Mesendoderm (in vitro differentiated cells): ENCODE measurements at regions not wholly inside any gene's neighbourhood (a gene's known extent, or its start where the extent isn't known, plus 50 kb on each side); places are given as distances from the start of the nearest gene placed in this dataset.
A peak's percentile ranks its signal among the peaks of the same experiment; 100 is the strongest.
"Not testable (repeated sequence)": the region's sequence is repeated elsewhere in the genome, so short reads cannot be mapped to it uniquely, and the experiment has no call there.

ENCODE experiments used
- DNase-seq: peaks from one replicate; pipeline ENCODE4 v3.0.0; 2013
- H2AK5ac ChIP-seq: 2 replicates; pipeline ENCODE4 v1.6.1; 2013; ENCODE audit warnings: low read length, inconsistent platforms
- H2BK120ac ChIP-seq: 2 replicates; pipeline ENCODE4 v1.6.1; 2013; ENCODE audit warnings: low read depth, mild to moderate bottlenecking, low read length, moderate library complexity, mixed read lengths
- H2BK15ac ChIP-seq: replicated peaks from 2 replicates; pipeline ENCODE4 v1.6.1; 2013; ENCODE audit warnings: low read depth, mild to moderate bottlenecking, moderate library complexity
- H2BK5ac ChIP-seq: 2 replicates; pipeline ENCODE4 v1.6.1; 2013; ENCODE audit warnings: low read length, inconsistent platforms
- H3K18ac ChIP-seq: 2 replicates; pipeline ENCODE4 v1.6.1; 2013; ENCODE audit warnings: mild to moderate bottlenecking, low read length, mixed read lengths
- H3K23ac ChIP-seq: one replicate; pipeline ENCODE4 v1.6.1; 2013; ENCODE audit warnings: low read length
- H3K27ac ChIP-seq: 2 replicates; pipeline ENCODE4 v1.5.1; 2013; ENCODE audit warnings: low read depth, mild to moderate bottlenecking, inconsistent platforms, low read length, moderate library complexity
- H3K27me3 ChIP-seq: 2 replicates; pipeline ENCODE4 v1.6.1; 2013; ENCODE audit warnings: low read length, control low read depth, mild to moderate bottlenecking, inconsistent platforms; ENCODE audit not compliant: insufficient read depth, poor library complexity
- H3K36me3 ChIP-seq: 2 replicates; pipeline ENCODE4 v1.6.1; 2013; ENCODE audit warnings: low read length, inconsistent platforms; ENCODE audit not compliant: control insufficient read depth, insufficient read depth
- H3K4ac ChIP-seq: one replicate; pipeline ENCODE4 v1.6.1; 2013; ENCODE audit warnings: low read depth, mild to moderate bottlenecking, low read length, moderate library complexity
- H3K4me1 ChIP-seq: 2 replicates; pipeline ENCODE4 v1.6.1; 2013; ENCODE audit warnings: low read depth, low read length, inconsistent platforms; ENCODE audit not compliant: control insufficient read depth
- H3K4me2 ChIP-seq: 2 replicates; pipeline ENCODE4 v1.6.1; 2013; ENCODE audit warnings: low read length
- H3K4me3 ChIP-seq: 2 replicates; pipeline ENCODE4 v1.5.1; 2013; ENCODE audit warnings: mild to moderate bottlenecking, low read length
- H3K56ac ChIP-seq: one replicate; pipeline ENCODE4 v1.6.1; 2013; ENCODE audit warnings: low read length
- H3K79me1 ChIP-seq: 2 replicates; pipeline ENCODE4 v1.6.1; 2013; ENCODE audit warnings: low read length, inconsistent platforms
- H3K79me2 ChIP-seq: 2 replicates; pipeline ENCODE4 v1.6.1; 2013; ENCODE audit warnings: mild to moderate bottlenecking, low read length; ENCODE audit not compliant: control insufficient read depth, insufficient read depth
- H3K9ac ChIP-seq: 2 replicates; pipeline ENCODE4 v1.6.1; 2013; ENCODE audit warnings: low read length, inconsistent platforms
- H4K5ac ChIP-seq: one replicate; pipeline ENCODE4 v1.6.1; 2013; ENCODE audit warnings: low read length
- H4K8ac ChIP-seq: one replicate; pipeline ENCODE4 v1.6.1; 2013; ENCODE audit warnings: low read depth, mild to moderate bottlenecking, control low read depth, low read length, moderate library complexity
- WGBS: extraction: QIAGEN DNeasy Blood & Tissue Kit; methylation state at CpG from one replicate; pipeline ENCODE4 v1.1.7; 2013; ENCODE audit warnings: low lambda C conversion rate, missing lambda C conversion rate; ENCODE audit not compliant: insufficient coverage; ENCODE audit errors: extremely low coverage; 5-methylcytosine and 5-hydroxymethylcytosine counted together

DNA sequence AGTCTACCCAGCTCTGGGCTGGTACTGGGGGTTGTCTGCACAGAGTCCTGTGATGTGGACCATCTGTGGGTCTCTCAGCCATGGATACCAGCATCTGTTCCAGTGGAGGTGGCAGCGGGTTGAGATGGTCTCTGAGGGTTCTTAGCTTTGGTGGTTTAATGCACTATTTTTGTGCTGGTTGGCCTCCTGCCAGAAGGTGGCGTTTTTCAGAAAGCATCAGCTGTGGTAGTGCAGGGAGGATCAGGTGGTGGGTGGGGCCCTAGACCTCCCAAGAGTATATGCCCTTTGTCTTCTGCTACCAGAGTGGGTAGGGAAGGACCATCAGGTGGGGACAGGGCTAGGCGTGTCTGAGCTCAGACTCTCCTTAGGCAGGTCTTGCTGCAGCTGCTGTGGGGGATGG, 103.7 kb downstream of the GALR1 start:
- not testable (repeated sequence) for H3K79me2 ChIP-seq, H3K27me3 ChIP-seq, H2BK120ac ChIP-seq, H3K36me3 ChIP-seq, H3K18ac ChIP-seq, H3K79me1 ChIP-seq, H2AK5ac ChIP-seq, H4K5ac ChIP-seq, H3K4me3 ChIP-seq, H4K8ac ChIP-seq, H3K56ac ChIP-seq, H3K4me1 ChIP-seq, H2BK15ac ChIP-seq, H3K23ac ChIP-seq, H3K9ac ChIP-seq, H3K27ac ChIP-seq, H3K4ac ChIP-seq, H3K4me2 ChIP-seq, H2BK5ac ChIP-seq
- peak; percentile 68 for DNase-seq
- WGBS: no CpG with 5 or more reads among the region's 3 CpGs

- no peak overlapping the region for H4K8ac ChIP-seq
- no peak overlapping the region for H2BK120ac ChIP-seq
- H3K56ac ChIP-seq: no peak overlapping the region
- H3K79me2 ChIP-seq: no peaks in the 10 kb centered on the region
- H2BK15ac ChIP-seq: no peak overlapping the region
- no peak overlapping the region for H3K27ac ChIP-seq
- H3K4me1 ChIP-seq: no peaks in the 10 kb centered on the region
- no peak overlapping the region for H3K4me2 ChIP-seq
- no peak for DNase-seq
- no peaks in the 10 kb centered on the region for H3K36me3 ChIP-seq
- no peaks in the 10 kb centered on the region for H3K79me1 ChIP-seq
- no peak overlapping the region for H4K5ac ChIP-seq
- no CpG with 5 or more reads among the region's 4 CpGs for WGBS
- H2AK5ac ChIP-seq: no peak overlapping the region
- H3K23ac ChIP-seq: no peak overlapping the region
- no peak overlapping the region for H3K4me3 ChIP-seq
- H3K4ac ChIP-seq: no peak overlapping the region
- H3K18ac ChIP-seq: no peak overlapping the region
- no peaks in the 10 kb centered on the region for H3K27me3 ChIP-seq
- no peak overlapping the region for H2BK5ac ChIP-seq
- no peak overlapping the region for H3K9ac ChIP-seq
Measured at GRCh38 chr18:77359561-77360314, 110.1 kb downstream of the GALR1 start.

- no CpG with 5 or more reads among the region's 3 CpGs for WGBS
- Histone ChIP-seq H4K5ac (no peak overlapping the region), H3K56ac (no peak overlapping the region), H3K79me2 (no peaks in the 10 kb centered on the region), H4K8ac (no peak overlapping the region), H3K36me3 (no peaks in the 10 kb centered on the region), H3K9ac (no peak overlapping the region), H3K4me1 (no peaks in the 10 kb centered on the region), H3K79me1 (no peaks in the 10 kb centered on the region), H3K4me3 (no peak overlapping the region), H3K23ac (no peak overlapping the region), H2BK120ac (no peak overlapping the region), H3K27me3 (no peaks in the 10 kb centered on the region), H2BK15ac (no peak overlapping the region), H3K27ac (no peak overlapping the region), H2BK5ac (no peak overlapping the region), H2AK5ac (no peak overlapping the region), H3K4me2 (no peak overlapping the region), H3K4ac (no peak overlapping the region), H3K18ac (no peak overlapping the region)
- DNase-seq: peak; percentile 59
Measured at GRCh38 chr18:77360315-77361190, 110.9 kb downstream of the GALR1 start.

- H3K4me2 ChIP-seq: no peak overlapping the region
- H3K18ac ChIP-seq: no peak overlapping the region
- H2BK15ac ChIP-seq: no peak overlapping the region
- H3K23ac ChIP-seq: no peak overlapping the region
- H3K4me3 ChIP-seq: no peak overlapping the region
- no peak overlapping the region for H4K5ac ChIP-seq
- no peak overlapping the region for H3K27ac ChIP-seq
- H3K4me1 ChIP-seq: no peaks in the 10 kb centered on the region
- H3K79me1 ChIP-seq: no peaks in the 10 kb centered on the region
- H3K36me3 ChIP-seq: no peaks in the 10 kb centered on the region
- H2BK5ac ChIP-seq: no peak overlapping the region
- no CpG with 5 or more reads among the region's 1 CpG for WGBS
- H4K8ac ChIP-seq: no peak overlapping the region
- H3K79me2 ChIP-seq: no peaks in the 10 kb centered on the region
- H2AK5ac ChIP-seq: no peak overlapping the region
- H3K56ac ChIP-seq: no peak overlapping the region
- H2BK120ac ChIP-seq: no peak overlapping the region
- H3K27me3 ChIP-seq: no peaks in the 10 kb centered on the region
- no peak overlapping the region for H3K4ac ChIP-seq
- DNase-seq: no peak
- H3K9ac ChIP-seq: no peak overlapping the region
Measured at GRCh38 chr18:77361382-77361781, 111.7 kb downstream of the GALR1 start.

DNA sequence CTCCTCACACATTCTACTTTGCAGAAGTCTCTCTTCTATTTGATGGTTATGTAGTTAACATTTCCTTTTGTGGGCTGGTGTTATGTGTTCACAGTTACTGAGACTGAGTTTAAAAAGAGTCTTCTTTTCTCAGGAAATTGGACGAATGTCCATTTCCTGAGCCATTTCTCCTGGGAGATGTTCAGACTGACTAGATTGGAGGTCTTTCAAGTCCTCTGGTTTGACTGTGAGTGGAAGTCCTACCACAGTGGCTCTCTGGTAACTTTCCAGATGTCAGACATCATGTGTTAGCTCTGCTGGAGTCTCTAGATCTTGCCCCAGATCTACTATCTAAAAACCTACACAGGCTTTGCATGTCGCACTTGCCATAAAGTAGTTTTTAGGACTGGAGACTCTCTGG, 116.0 kb downstream of the GALR1 start:
- Histone ChIP-seq H3K56ac (no peak overlapping the region), H3K18ac (no peak overlapping the region), H2BK15ac (no peak overlapping the region), H2BK5ac (no peak overlapping the region), H3K27me3 (no peaks in the 10 kb centered on the region), H3K9ac (no peak overlapping the region), H3K36me3 (no peaks in the 10 kb centered on the region), H3K4ac (no peak overlapping the region), H3K79me2 (no peaks in the 10 kb centered on the region), H3K4me2 (no peak overlapping the region), H3K23ac (no peak overlapping the region), H2AK5ac (no peak overlapping the region), H2BK120ac (no peak overlapping the region), H3K4me3 (no peak overlapping the region), H3K79me1 (no peaks in the 10 kb centered on the region), H3K4me1 (no peaks in the 10 kb centered on the region), H4K5ac (no peak overlapping the region), H4K8ac (no peak overlapping the region), H3K27ac (no peak overlapping the region)
- no CpG with 5 or more reads among the region's 2 CpGs for WGBS
- no peak for DNase-seq
